ENCODE measurements at regions not wholly inside any gene's neighbourhood (a gene's known extent, or its start where the extent isn't known, plus 50 kb on each side); places are given as distances from the start of the nearest gene placed in this dataset.
"Not testable (repeated sequence)": the region's sequence is repeated elsewhere in the genome, so short reads cannot be mapped to it uniquely, and the experiment has no call there.

DNA sequence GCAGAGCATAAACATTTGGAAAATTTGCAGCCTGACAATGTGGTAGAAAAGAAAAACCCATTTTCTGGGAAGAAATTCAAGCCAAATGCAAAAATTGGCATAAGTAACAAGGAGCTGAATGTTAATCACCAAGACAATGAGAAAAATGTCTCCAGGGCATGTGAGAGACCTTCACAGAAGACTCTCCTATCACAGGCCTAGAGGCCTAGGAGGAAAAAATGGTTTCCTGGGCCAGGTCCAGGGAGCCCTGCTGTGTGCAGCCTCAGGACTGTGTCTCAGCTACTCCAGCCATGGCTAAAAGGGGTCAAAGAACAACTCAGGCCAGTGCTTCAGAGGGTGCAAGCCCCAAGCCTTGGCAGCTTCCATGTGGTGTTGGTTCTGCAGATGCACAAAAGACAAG, 362.4 kb downstream of the FAM47B start:
- not testable (repeated sequence) for H3K4me3 ChIP-seq (ENCODE audit: low read depth in 1 of 5, low read length in 5 of 5); H3K27ac ChIP-seq (ENCODE audit: low read depth, low read length); H3K27me3 ChIP-seq (ENCODE audit: control insufficient read depth in 5 of 5, insufficient read depth in 4 of 5, low read length in 5 of 5); H3K9ac ChIP-seq (ENCODE audit: low read length in 5 of 5); H3K36me3 ChIP-seq (ENCODE audit: control insufficient read depth in 5 of 5, insufficient read depth in 5 of 5, low read length in 5 of 5); H3K9me3 ChIP-seq (ENCODE audit: control insufficient read depth in 5 of 5, low read length in 5 of 5); H3K4me1 ChIP-seq (ENCODE audit: control insufficient read depth in 5 of 5, insufficient read depth in 5 of 5, low read length in 5 of 5)

DNA sequence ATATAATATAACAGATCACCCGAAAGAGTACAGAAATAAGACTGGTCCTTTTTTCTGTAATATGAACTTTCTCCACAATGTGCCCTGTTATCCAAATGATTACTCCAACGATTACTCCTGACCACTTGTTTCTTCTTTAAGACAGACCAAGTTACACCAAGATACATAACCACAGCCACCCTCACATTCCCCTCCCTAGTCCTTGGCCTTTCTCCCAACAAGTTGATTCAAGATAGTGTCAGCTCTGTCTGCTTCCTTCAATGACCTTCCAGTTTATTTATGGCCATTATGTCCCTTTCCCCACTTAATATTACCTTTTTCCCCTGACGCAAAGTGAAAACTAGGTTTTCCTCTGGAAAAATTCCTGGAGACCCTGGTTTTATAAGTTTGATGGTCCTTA, 397.2 kb downstream of the FAM47B start:
- no peak overlapping the region for H3K27ac ChIP-seq (ENCODE audit: low read depth, low read length)
- no peak overlapping the region for H3K4me3 ChIP-seq (ENCODE audit: low read depth in 1 of 5, low read length in 5 of 5)
- H3K36me3 ChIP-seq (ENCODE audit: control insufficient read depth in 5 of 5, insufficient read depth in 5 of 5, low read length in 5 of 5) = no peaks in the 10 kb centered on the region
- no peak overlapping the region for H3K9ac ChIP-seq (ENCODE audit: low read length in 5 of 5)
- H3K27me3 ChIP-seq (ENCODE audit: control insufficient read depth in 5 of 5, insufficient read depth in 4 of 5, low read length in 5 of 5) = no peaks in the 10 kb centered on the region
- no peaks in the 10 kb centered on the region for H3K4me1 ChIP-seq (ENCODE audit: control insufficient read depth in 5 of 5, insufficient read depth in 5 of 5, low read length in 5 of 5)
- peaks cover 0 to 3% (median 0%) of the 10 kb centered on the region in 5 donors for H3K9me3 ChIP-seq (ENCODE audit: control insufficient read depth in 5 of 5, low read length in 5 of 5)

DNA sequence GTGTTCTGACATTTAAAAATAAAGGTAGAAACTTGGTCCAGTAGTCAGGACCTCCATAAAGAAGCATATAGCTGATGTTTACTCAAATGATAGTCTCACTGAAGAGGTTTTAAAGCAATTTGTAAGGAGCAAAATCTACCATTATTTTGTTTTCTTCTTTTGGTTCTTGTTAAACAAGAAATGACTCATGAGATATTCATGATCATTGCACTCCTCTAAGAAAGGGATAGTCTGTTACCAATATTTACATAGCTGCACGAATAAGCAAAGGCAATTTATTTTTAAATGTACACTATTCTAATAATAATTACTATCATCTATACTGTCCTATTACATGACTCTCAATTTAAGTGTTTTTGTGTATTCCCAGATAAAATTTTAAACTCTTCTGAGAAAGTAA, 397.9 kb downstream of the FAM47B start:
- Histone ChIP-seq H3K36me3 (ENCODE audit: control insufficient read depth in 5 of 5, insufficient read depth in 5 of 5, low read length in 5 of 5) (no peaks in the 10 kb centered on the region), H3K9ac (ENCODE audit: low read length in 5 of 5) (no peak overlapping the region), H3K4me3 (ENCODE audit: low read depth in 1 of 5, low read length in 5 of 5) (no peak overlapping the region)

DNA sequence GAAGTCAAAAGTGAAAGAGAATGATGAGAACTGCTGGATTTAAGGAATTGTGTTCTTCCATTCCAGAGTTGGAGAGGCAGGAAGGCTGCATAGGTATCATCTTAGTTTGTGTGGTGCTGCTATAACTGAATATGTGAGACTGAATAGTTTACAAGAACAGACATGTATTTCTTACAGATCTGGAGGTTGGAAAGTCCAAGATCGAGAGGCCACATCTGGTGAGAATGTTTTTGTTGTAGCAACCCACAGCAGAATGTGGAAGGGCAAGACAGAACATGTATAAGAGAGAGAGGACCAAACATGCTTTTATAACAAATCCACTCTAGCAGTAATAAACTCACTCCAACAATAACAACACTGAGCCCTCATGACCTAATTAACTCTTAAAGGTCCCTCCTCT, 408.6 kb downstream of the FAM47B start:
- H3K9me3 ChIP-seq (ENCODE audit: control insufficient read depth in 5 of 5, low read length in 5 of 5) = peaks cover 0 to 18% (median 0%) of the 10 kb centered on the region in 5 donors
- H3K27ac ChIP-seq (ENCODE audit: low read depth, low read length) = no peak overlapping the region
- no peaks in the 10 kb centered on the region for H3K4me1 ChIP-seq (ENCODE audit: control insufficient read depth in 5 of 5, insufficient read depth in 5 of 5, low read length in 5 of 5)
- peaks cover 0 to 4% (median 2%) of the 10 kb centered on the region in 5 donors for H3K27me3 ChIP-seq (ENCODE audit: control insufficient read depth in 5 of 5, insufficient read depth in 4 of 5, low read length in 5 of 5)
- no peak overlapping the region for H3K4me3 ChIP-seq (ENCODE audit: low read depth in 1 of 5, low read length in 5 of 5)
- H3K36me3 ChIP-seq (ENCODE audit: control insufficient read depth in 5 of 5, insufficient read depth in 5 of 5, low read length in 5 of 5) = no peaks in the 10 kb centered on the region
- no peak overlapping the region for H3K9ac ChIP-seq (ENCODE audit: low read length in 5 of 5)

More for the DNA sequence above, 397.9 kb downstream of the FAM47B start:
- Histone ChIP-seq H3K4me1 (ENCODE audit: control insufficient read depth in 5 of 5, insufficient read depth in 5 of 5, low read length in 5 of 5) (no peaks in the 10 kb centered on the region), H3K27me3 (ENCODE audit: control insufficient read depth in 5 of 5, insufficient read depth in 4 of 5, low read length in 5 of 5) (no peaks in the 10 kb centered on the region), H3K27ac (ENCODE audit: low read depth, low read length) (no peak overlapping the region), H3K9me3 (ENCODE audit: control insufficient read depth in 5 of 5, low read length in 5 of 5) (peaks cover 0 to 3% (median 0%) of the 10 kb centered on the region in 5 donors)

DNA sequence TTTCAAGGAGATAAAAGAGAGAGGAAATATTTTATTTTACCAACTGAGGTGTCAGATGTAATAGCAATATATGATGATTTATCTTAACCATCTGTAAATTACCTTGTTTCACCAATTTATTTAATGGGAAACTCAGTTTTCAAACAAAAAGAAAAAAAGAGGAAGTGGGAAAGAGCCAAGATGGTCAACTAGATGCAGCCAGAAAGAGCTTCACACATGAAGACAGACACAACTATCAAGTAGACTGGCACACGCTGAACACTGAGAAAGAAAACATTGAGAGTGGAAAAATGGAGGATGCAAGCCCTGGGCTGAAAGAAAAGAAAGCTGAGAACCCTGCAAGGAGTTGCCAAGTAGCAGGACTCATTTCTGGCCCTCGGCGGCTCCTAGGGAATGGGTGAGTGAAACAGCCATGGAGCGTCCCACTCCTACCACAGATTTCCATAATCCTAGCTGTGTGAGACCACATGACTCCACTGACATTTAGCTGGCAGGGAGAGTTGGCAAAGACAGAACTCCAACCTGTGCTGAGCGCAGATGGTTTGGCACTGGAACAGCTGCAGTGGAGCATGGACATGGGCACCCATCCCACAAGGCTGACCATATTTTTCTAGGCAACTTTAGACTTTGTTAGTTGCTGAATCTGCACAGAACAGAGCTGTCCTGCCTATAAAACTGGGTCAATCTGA, 409.3 kb downstream of the FAM47B start:
- Histone ChIP-seq H3K27ac (ENCODE audit: low read depth, low read length) (no peak overlapping the region), H3K4me1 (ENCODE audit: control insufficient read depth in 5 of 5, insufficient read depth in 5 of 5, low read length in 5 of 5) (no peaks in the 10 kb centered on the region), H3K9me3 (ENCODE audit: control insufficient read depth in 5 of 5, low read length in 5 of 5) (peaks cover 0 to 21% (median 7%) of the 10 kb centered on the region in 5 donors), H3K36me3 (ENCODE audit: control insufficient read depth in 5 of 5, insufficient read depth in 5 of 5, low read length in 5 of 5) (no peaks in the 10 kb centered on the region), H3K27me3 (ENCODE audit: control insufficient read depth in 5 of 5, insufficient read depth in 4 of 5, low read length in 5 of 5) (peaks cover 0 to 4% (median 2%) of the 10 kb centered on the region in 5 donors), H3K4me3 (ENCODE audit: low read depth in 1 of 5, low read length in 5 of 5) (no peak overlapping the region), H3K9ac (ENCODE audit: low read length in 5 of 5) (no peak overlapping the region)

DNA sequence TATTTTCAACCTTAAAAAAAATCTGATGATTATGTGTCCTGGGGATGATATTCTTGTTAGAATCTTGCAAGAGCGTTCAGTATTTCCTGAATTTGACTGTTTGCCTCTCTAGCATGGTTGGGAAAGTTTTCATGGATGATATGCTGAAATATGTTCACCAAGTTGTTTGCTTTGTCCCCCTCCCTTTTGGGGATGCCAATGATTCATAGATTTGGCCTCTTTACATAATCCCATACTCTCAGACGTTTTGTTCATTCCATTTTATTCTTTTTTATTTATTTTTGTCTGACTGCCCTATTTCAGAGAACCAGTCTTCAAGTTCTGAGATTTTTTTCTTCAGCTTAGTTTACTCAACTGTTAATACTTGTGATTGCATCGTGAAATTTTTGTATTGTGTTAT, 415.1 kb downstream of the FAM47B start:
- peaks cover 0 to 2% (median 0%) of the 10 kb centered on the region in 5 donors for H3K4me1 ChIP-seq (ENCODE audit: control insufficient read depth in 5 of 5, insufficient read depth in 5 of 5, low read length in 5 of 5)
- H3K36me3 ChIP-seq (ENCODE audit: control insufficient read depth in 5 of 5, insufficient read depth in 5 of 5, low read length in 5 of 5) = no peaks in the 10 kb centered on the region
- H3K9me3 ChIP-seq (ENCODE audit: control insufficient read depth in 5 of 5, low read length in 5 of 5) = peaks cover 0 to 29% (median 12%) of the 10 kb centered on the region in 5 donors
- peak overlapping the region in 1 of 5 donors; percentile 10 for H3K4me3 ChIP-seq (ENCODE audit: low read depth in 1 of 5, low read length in 5 of 5)
- no peak overlapping the region for H3K27ac ChIP-seq (ENCODE audit: low read depth, low read length)
- H3K9ac ChIP-seq (ENCODE audit: low read length in 5 of 5) = no peak overlapping the region
- peaks cover 3 to 9% (median 9%) of the 10 kb centered on the region in 5 donors for H3K27me3 ChIP-seq (ENCODE audit: control insufficient read depth in 5 of 5, insufficient read depth in 4 of 5, low read length in 5 of 5)

DNA sequence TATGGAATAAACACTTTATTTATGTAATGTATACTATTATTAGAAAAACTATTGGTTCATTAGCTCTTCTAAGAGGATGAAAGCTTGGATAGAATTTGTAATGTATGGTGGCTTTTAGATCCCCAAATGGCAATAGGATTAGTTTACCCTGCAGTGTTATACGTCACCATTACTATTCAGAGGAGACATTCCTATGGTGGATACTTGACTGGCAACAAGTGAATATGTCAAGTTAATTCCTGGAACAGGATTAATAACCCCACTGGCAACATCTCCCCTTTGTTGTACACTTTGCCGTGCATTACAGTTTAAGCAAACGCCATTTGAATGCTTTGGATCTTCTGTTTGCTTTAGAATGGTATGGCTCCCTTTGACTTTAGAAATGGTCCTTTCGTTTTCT, 420.3 kb downstream of the FAM47B start:
- Histone ChIP-seq H3K9me3 (ENCODE audit: control insufficient read depth in 5 of 5, low read length in 5 of 5) (peaks cover 0 to 8% (median 0%) of the 10 kb centered on the region in 5 donors), H3K9ac (ENCODE audit: low read length in 5 of 5) (no peak overlapping the region), H3K27me3 (ENCODE audit: control insufficient read depth in 5 of 5, insufficient read depth in 4 of 5, low read length in 5 of 5) (peaks cover 4 to 19% (median 10%) of the 10 kb centered on the region in 5 donors), H3K4me1 (ENCODE audit: control insufficient read depth in 5 of 5, insufficient read depth in 5 of 5, low read length in 5 of 5) (peaks cover 0 to 2% (median 0%) of the 10 kb centered on the region in 5 donors), H3K4me3 (ENCODE audit: low read depth in 1 of 5, low read length in 5 of 5) (no peak overlapping the region), H3K27ac (ENCODE audit: low read depth, low read length) (no peak overlapping the region), H3K36me3 (ENCODE audit: control insufficient read depth in 5 of 5, insufficient read depth in 5 of 5, low read length in 5 of 5) (no peaks in the 10 kb centered on the region)

DNA sequence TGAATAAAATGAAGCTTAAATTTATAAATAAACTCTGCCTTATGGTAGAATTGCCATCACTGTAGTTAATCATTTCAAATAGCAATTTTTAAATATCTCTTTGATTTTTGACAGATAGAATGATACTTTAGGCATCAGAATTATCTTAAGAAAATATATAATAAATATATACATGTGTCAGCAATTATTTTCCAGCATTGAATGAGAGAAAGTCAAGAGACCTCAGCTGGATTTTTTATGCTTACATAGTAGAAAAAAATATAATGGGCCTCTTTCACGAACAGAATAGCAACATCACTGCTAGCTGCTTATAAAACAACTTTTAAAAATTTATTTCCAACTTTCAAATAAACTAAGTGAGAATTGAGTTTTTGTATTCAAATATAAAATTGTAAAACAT, 424.0 kb upstream of the MAGEB16 start:
- Histone ChIP-seq H3K4me3 (ENCODE audit: low read depth in 1 of 5, low read length in 5 of 5) (no peak overlapping the region), H3K9me3 (ENCODE audit: control insufficient read depth in 5 of 5, low read length in 5 of 5) (no peaks in the 10 kb centered on the region), H3K27ac (ENCODE audit: low read depth, low read length) (no peak overlapping the region), H3K27me3 (ENCODE audit: control insufficient read depth in 5 of 5, insufficient read depth in 4 of 5, low read length in 5 of 5) (peaks cover 0 to 6% (median 3%) of the 10 kb centered on the region in 5 donors), H3K9ac (ENCODE audit: low read length in 5 of 5) (no peak overlapping the region), H3K36me3 (ENCODE audit: control insufficient read depth in 5 of 5, insufficient read depth in 5 of 5, low read length in 5 of 5) (no peaks in the 10 kb centered on the region), H3K4me1 (ENCODE audit: control insufficient read depth in 5 of 5, insufficient read depth in 5 of 5, low read length in 5 of 5) (no peaks in the 10 kb centered on the region)

DNA sequence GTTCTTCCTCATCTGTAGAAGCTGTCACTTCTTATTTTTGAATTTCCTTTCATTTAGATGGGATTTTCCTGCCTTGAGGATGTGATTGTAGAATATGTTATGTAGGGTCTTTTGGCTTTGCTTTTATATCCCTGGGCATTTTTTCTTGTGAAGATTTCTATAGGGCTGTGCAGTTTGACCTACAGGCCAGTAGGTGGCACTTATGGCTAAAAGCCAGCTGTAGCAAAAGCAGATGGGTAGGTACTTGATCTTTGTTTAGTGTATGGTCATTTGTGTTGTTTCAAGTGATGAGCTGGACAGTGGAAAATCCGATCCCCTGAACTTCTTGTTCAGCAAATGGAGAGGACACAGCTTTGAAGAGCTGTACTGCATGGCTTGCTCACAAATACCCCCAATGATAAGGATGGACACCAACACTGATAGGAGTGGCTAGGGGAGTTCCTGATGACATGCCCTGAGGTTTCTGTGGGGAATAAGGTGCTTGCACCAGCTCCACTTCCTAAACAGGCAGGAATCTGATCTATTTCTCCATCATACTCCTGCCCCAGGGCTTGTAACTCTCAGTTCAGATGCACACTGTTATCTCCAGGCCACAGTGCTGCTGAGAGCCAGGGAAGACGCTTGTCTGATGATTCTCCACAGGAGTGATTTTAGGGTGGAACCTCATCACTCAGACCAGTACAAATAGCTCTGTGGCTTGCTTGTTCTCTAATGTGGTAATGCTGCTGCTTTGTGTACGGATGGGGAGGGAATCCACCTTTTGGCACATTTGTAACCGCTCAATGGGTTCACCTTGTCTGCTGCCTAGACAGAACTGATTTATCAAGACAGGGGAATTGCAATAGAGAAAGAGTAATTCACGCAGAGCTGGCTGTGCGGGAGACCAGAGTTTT, 417.1 kb upstream of the MAGEB16 start:
- Histone ChIP-seq H3K9ac (ENCODE audit: low read length in 5 of 5) (no peak overlapping the region), H3K4me3 (ENCODE audit: low read depth in 1 of 5, low read length in 5 of 5) (no peak overlapping the region), H3K27ac (ENCODE audit: low read depth, low read length) (no peak overlapping the region), H3K9me3 (ENCODE audit: control insufficient read depth in 5 of 5, low read length in 5 of 5) (no peaks in the 10 kb centered on the region), H3K27me3 (ENCODE audit: control insufficient read depth in 5 of 5, insufficient read depth in 4 of 5, low read length in 5 of 5) (peaks cover 0 to 11% (median 3%) of the 10 kb centered on the region in 5 donors), H3K36me3 (ENCODE audit: control insufficient read depth in 5 of 5, insufficient read depth in 5 of 5, low read length in 5 of 5) (no peaks in the 10 kb centered on the region), H3K4me1 (ENCODE audit: control insufficient read depth in 5 of 5, insufficient read depth in 5 of 5, low read length in 5 of 5) (no peaks in the 10 kb centered on the region)

DNA sequence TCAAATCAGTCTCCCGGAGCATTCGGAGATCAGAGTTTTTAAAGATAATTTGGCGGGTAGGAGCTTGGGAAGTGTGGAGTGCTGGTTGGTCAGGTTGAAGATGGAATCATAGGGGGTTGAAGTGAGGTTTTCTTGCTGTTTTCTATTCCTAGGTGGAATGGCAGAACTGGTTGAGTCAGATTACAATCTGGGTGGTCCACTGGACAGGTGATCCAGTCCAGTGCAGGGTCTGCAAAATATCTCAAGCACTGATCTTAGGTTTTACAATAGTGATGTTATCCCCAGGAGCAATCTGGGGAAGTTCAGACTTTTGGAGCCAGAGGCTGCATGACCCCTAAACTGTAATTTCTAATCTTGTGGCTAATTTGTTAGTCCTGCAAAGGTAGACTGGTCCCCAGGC, 416.4 kb upstream of the MAGEB16 start:
- not testable (repeated sequence) for H3K36me3 ChIP-seq (ENCODE audit: control insufficient read depth in 5 of 5, insufficient read depth in 5 of 5, low read length in 5 of 5); H3K4me3 ChIP-seq (ENCODE audit: low read depth in 1 of 5, low read length in 5 of 5); H3K27ac ChIP-seq (ENCODE audit: low read depth, low read length); H3K4me1 ChIP-seq (ENCODE audit: control insufficient read depth in 5 of 5, insufficient read depth in 5 of 5, low read length in 5 of 5); H3K9me3 ChIP-seq (ENCODE audit: control insufficient read depth in 5 of 5, low read length in 5 of 5); H3K27me3 ChIP-seq (ENCODE audit: control insufficient read depth in 5 of 5, insufficient read depth in 4 of 5, low read length in 5 of 5); H3K9ac ChIP-seq (ENCODE audit: low read length in 5 of 5)

Data from subcutaneous abdominal adipose tissue (tissue), 5 donors.